GM23248 (cell line): ENCODE measurements at regions not wholly inside any gene's neighbourhood (a gene's known extent, or its start where the extent isn't known, plus 50 kb on each side); places are given as distances from the start of the nearest gene placed in this dataset.

ENCODE experiments used
- DNase-seq: peaks from one replicate; pipeline ENCODE4 v3.0.0-alpha.2; 2015
- H2AFZ ChIP-seq: fragments of 200-600 bp; sonication (generic); 2 replicates; pipeline ENCODE4 v1.6.1; 2016; ENCODE audit warnings: antibody characterized with exemption
- H3F3A ChIP-seq: fragments of 200-600 bp; sonication (generic); 2 replicates; pipeline ENCODE4 v1.6.1; 2016; ENCODE audit warnings: mild to moderate bottlenecking, antibody characterized with exemption, mixed run types; ENCODE audit not compliant: insufficient read depth
- H3K27ac ChIP-seq: fragments of 200-600 bp; sonication (generic); 2 replicates; pipeline ENCODE4 v1.5.1; 2016; ENCODE audit warnings: mild to moderate bottlenecking
- H3K27me3 ChIP-seq: fragments of 200-600 bp; sonication (generic); replicated peaks from 2 replicates; pipeline ENCODE4 v1.6.1; 2016; ENCODE audit warnings: mild to moderate bottlenecking; ENCODE audit not compliant: insufficient read depth
- H3K36me3 ChIP-seq: fragments of 200-600 bp; sonication (generic); 2 replicates; pipeline ENCODE4 v1.6.1; 2016; ENCODE audit warnings: low read depth, mild to moderate bottlenecking
- H3K4me1 ChIP-seq: fragments of 200-600 bp; sonication (generic); 2 replicates; pipeline ENCODE4 v1.6.1; 2016; ENCODE audit warnings: mild to moderate bottlenecking; ENCODE audit not compliant: insufficient read depth
- H3K4me2 ChIP-seq: fragments of 200-600 bp; sonication (generic); one replicate; pipeline ENCODE4 v1.6.1; 2016; ENCODE audit warnings: mild to moderate bottlenecking; ENCODE audit not compliant: unreplicated experiment
- H3K4me3 ChIP-seq: fragments of 200-600 bp; sonication (generic); 2 replicates; pipeline ENCODE4 v1.5.1; 2016; ENCODE audit warnings: mild to moderate bottlenecking
- H3K79me2 ChIP-seq: fragments of 200-600 bp; sonication (generic); 2 replicates; pipeline ENCODE4 v1.6.1; 2016; ENCODE audit warnings: mild to moderate bottlenecking; ENCODE audit not compliant: insufficient read depth
- H3K9ac ChIP-seq: fragments of 200-600 bp; sonication (generic); 2 replicates; pipeline ENCODE4 v1.6.1; 2016; ENCODE audit warnings: mild to moderate bottlenecking
- H3K9me2 ChIP-seq: fragments of 200-600 bp; sonication (generic); 2 replicates; pipeline ENCODE4 v1.6.1; 2016; ENCODE audit warnings: mixed run types, mild to moderate bottlenecking, moderate library complexity; ENCODE audit not compliant: insufficient read depth
- H3K9me3 ChIP-seq: fragments of 200-600 bp; sonication (generic); one replicate; pipeline ENCODE4 v1.6.1; 2017; ENCODE audit warnings: low read depth
- H4K20me1 ChIP-seq: fragments of 200-600 bp; sonication (generic); 2 replicates; pipeline ENCODE4 v1.6.0; 2016; ENCODE audit not compliant: insufficient read depth
- EZH2 ChIP-seq: fragments of 200-600 bp; sonication (generic); IDR thresholded peaks from 2 replicates; pipeline ENCODE4 v1.6.1; 2018; ENCODE audit warnings: antibody characterized with exemption, mild to moderate bottlenecking; ENCODE audit not compliant: insufficient read depth, poor library complexity, severe bottlenecking
- EZH2phosphoT487 ChIP-seq: fragments of 200-600 bp; sonication (generic); IDR thresholded peaks from 2 replicates; pipeline ENCODE4 v1.6.1; 2018; ENCODE audit warnings: antibody characterized with exemption, moderate library complexity, mild to moderate bottlenecking, low read depth; ENCODE audit not compliant: insufficient read depth
- WGBS, 2 experiments: methylation state at CpG; one replicate each; pipeline ENCODE4 v1.1.6; 2015 to 2017; ENCODE audit warnings: low lambda C conversion rate in 2 of 2, low coverage in 1 of 2; ENCODE audit errors: missing lambda C conversion rate in 2 of 2; 5-methylcytosine and 5-hydroxymethylcytosine counted together
- in situ Hi-C: fragments of 300-500 bp; cut with MboI; formaldehyde crosslinking; loops from 2 replicates; pipeline ENCODE4 v1.15.0; 2020

- no peak overlapping the region for H2AFZ ChIP-seq
- H3K36me3 ChIP-seq: no peaks in the 10 kb centered on the region
- H3K4me1 ChIP-seq: no peaks in the 10 kb centered on the region
- no peak overlapping the region for H3K9ac ChIP-seq
- H3K9me3 ChIP-seq: no peaks in the 10 kb centered on the region
- TF ChIP-seq EZH2phosphoT487: no peak
- TF ChIP-seq EZH2: no peak
- DNase-seq: no peak
- H3F3A ChIP-seq: no peaks in the 10 kb centered on the region
- 67% methylated on average over 1 of the region's 1 CpG; no CpG with 5 or more reads in 1 of the 2 experiments for WGBS, 2 experiments
- H4K20me1 ChIP-seq: no peaks in the 10 kb centered on the region
- no peaks in the 10 kb centered on the region for H3K27me3 ChIP-seq
- H3K9me2 ChIP-seq: no peaks in the 10 kb centered on the region
- in situ Hi-C loops: no loop called here
- no peak overlapping the region for H3K4me2 ChIP-seq
- H3K27ac ChIP-seq: no peak overlapping the region
- H3K4me3 ChIP-seq: no peak overlapping the region
- no peaks in the 10 kb centered on the region for H3K79me2 ChIP-seq
These were observed 318.9 kb upstream of the TSPY4 start for GRCh38 chrY:9018401-9018800.

GRCh38 chrY:9027729-9028375, 309.4 kb upstream of the TSPY4 start:
- Histone ChIP-seq H3K27me3 (no peaks in the 10 kb centered on the region), H3K27ac (no peak overlapping the region), H2AFZ (no peak overlapping the region), H3K4me3 (no peak overlapping the region), H3K4me2 (no peak overlapping the region), H3K36me3 (no peaks in the 10 kb centered on the region), H3K9ac (no peak overlapping the region), H3K4me1 (no peaks in the 10 kb centered on the region), H3K9me3 (no peaks in the 10 kb centered on the region), H3K9me2 (no peaks in the 10 kb centered on the region), H3F3A (no peaks in the 10 kb centered on the region), H3K79me2 (no peaks in the 10 kb centered on the region), H4K20me1 (no peaks in the 10 kb centered on the region)
- in situ Hi-C loops: no loop called here
- 67% methylated on average over 6 to 9 of the region's 9 CpGs for WGBS, 2 experiments
- TF ChIP-seq EZH2 (no peak), EZH2phosphoT487 (no peak)
- peak; percentile 24 for DNase-seq

GRCh38 chrY:9029929-9030328, 307.3 kb upstream of the TSPY4 start:
- Histone ChIP-seq H3K27ac (no peak overlapping the region), H3K79me2 (no peaks in the 10 kb centered on the region), H3K36me3 (no peaks in the 10 kb centered on the region), H3K4me1 (peaks cover 3% of the 10 kb centered on the region), H4K20me1 (no peaks in the 10 kb centered on the region), H3K9me2 (no peaks in the 10 kb centered on the region), H3K9me3 (no peaks in the 10 kb centered on the region), H3K4me3 (no peak overlapping the region), H3K27me3 (no peaks in the 10 kb centered on the region), H3K9ac (no peak overlapping the region), H3K4me2 (no peak overlapping the region), H3F3A (no peaks in the 10 kb centered on the region), H2AFZ (no peak overlapping the region)
- in situ Hi-C loops: no loop called here
- DNase-seq: no peak
- 67 to 75% methylated on average over 1 of the region's 1 CpG for WGBS, 2 experiments
- TF ChIP-seq EZH2phosphoT487: no peak
- no peak for TF ChIP-seq EZH2

DNA sequence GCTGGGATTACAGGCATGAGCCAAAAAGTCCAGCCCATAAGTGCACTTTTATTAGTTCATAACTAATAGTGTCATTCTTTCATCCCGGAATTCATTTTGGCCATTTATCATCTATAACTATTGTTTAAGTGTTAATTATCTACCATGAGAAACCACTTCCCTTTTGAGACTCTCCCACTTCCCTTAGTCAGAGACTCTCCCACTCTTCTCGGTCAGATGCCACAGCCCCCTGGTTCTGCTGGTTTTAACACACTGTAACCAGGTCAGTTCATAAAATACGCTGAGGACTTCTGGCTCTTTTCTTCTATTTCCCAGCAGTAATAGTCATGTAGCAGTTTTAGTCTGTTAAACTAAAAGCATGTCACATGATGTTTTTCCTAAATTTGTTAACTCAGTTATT, 303.0 kb upstream of the TSPY4 start:
- H3K9ac ChIP-seq: no peak overlapping the region
- peaks cover 10% of the 10 kb centered on the region for H3K4me1 ChIP-seq
- H3K27ac ChIP-seq: no peak overlapping the region
- H3K9me3 ChIP-seq: no peaks in the 10 kb centered on the region
- no peaks in the 10 kb centered on the region for H4K20me1 ChIP-seq
- no peaks in the 10 kb centered on the region for H3K79me2 ChIP-seq
- H3K4me2 ChIP-seq: no peak overlapping the region
- H3K36me3 ChIP-seq: no peaks in the 10 kb centered on the region
- in situ Hi-C loops: no loop called here
- 91 to 94% methylated on average over 3 of the region's 3 CpGs for WGBS, 2 experiments
- no peak overlapping the region for H2AFZ ChIP-seq
- TF ChIP-seq EZH2phosphoT487: no peak
- no peak for TF ChIP-seq EZH2
- no peaks in the 10 kb centered on the region for H3K27me3 ChIP-seq
- no peak overlapping the region for H3K4me3 ChIP-seq
- H3K9me2 ChIP-seq: no peaks in the 10 kb centered on the region
- DNase-seq: no peak
- no peaks in the 10 kb centered on the region for H3F3A ChIP-seq

DNA sequence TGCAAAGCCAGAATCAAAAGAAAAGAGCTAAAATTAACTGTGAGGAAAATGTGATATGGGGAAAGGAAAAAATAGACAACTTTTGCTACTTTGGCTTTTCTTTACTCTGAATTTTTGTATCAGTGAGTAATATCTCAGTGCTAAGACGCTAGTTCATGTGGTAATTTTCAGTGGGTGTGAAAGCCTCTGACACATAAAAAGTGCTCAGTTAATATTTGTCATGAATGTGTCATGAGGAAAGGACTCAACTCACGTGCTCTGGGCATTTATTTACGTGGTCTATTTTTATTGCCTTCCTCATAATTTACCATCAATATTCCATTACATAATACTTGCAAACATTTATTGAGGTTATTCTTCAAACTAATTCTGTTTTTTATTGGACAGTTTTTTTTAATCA, 302.0 kb upstream of the TSPY4 start:
- Histone ChIP-seq H3F3A (no peaks in the 10 kb centered on the region), H3K4me1 (peaks cover 10% of the 10 kb centered on the region), H4K20me1 (no peaks in the 10 kb centered on the region), H3K9me3 (no peaks in the 10 kb centered on the region), H3K27me3 (no peaks in the 10 kb centered on the region), H3K36me3 (no peaks in the 10 kb centered on the region), H3K9ac (no peak overlapping the region), H3K9me2 (no peaks in the 10 kb centered on the region), H3K79me2 (no peaks in the 10 kb centered on the region), H3K4me3 (no peak overlapping the region), H3K27ac (0 out of 2 replicates have a peak overlapping the region, but pooled peaks have one; percentile 15), H2AFZ (no peak overlapping the region), H3K4me2 (peak overlapping the region; percentile 19)
- in situ Hi-C loops: no loop called here
- TF ChIP-seq EZH2: no peak
- no peak for TF ChIP-seq EZH2phosphoT487
- WGBS, 2 experiments: 2% methylated on average over 3 of the region's 3 CpGs
- peak; percentile 75 for DNase-seq
